Prostate gland (tissue), 2 donors: ENCODE measurements at regions not wholly inside any gene's neighbourhood (a gene's known extent, or its start where the extent isn't known, plus 50 kb on each side); places are given as distances from the start of the nearest gene placed in this dataset.
"Not testable (repeated sequence)": the region's sequence is repeated elsewhere in the genome, so short reads cannot be mapped to it uniquely, and the experiment has no call there.

ENCODE experiments used
- DNase-seq: peaks from one replicate; pipeline ENCODE4 v3.0.0-alpha.2; 2019; ENCODE audit warnings: low spot score
- H3K27ac ChIP-seq, 2 donors: fragments of 200-600 bp; sonication (generic); 2 replicates each; pipeline ENCODE4 v1.5.1; 2017 to 2019
- H3K27me3 ChIP-seq: fragments of 200-600 bp; sonication (generic); replicated peaks from 2 replicates; pipeline ENCODE4 v1.5.1; 2019; ENCODE audit not compliant: insufficient read depth
- H3K36me3 ChIP-seq, 2 donors: fragments of 200-600 bp; sonication (generic); 1 replicate in 1 of 2; 2 replicates in 1 of 2; pipeline versions ENCODE4 v1.5.1 to v1.8.1; 2017 to 2019
- H3K4me1 ChIP-seq: fragments of 200-600 bp; sonication (generic); replicated peaks from 2 replicates; pipeline ENCODE4 v1.5.1; 2019
- H3K4me3 ChIP-seq, 2 donors: fragments of 200-600 bp; sonication (generic); 2 replicates each; pipeline ENCODE4 v1.5.1; 2017 to 2019
- H3K9me3 ChIP-seq: fragments of 200-600 bp; sonication (generic); 2 replicates; pipeline ENCODE4 v1.5.1; 2017
- CTCF ChIP-seq, 4 experiments: fragments of 200-600 bp in 2 of 4; fragments of 450-650 bp in 2 of 4; sonication (generic) in 2 of 4; IDR thresholded peaks; 1 replicate in 3 of 4; 2 replicates in 1 of 4; pipeline ENCODE4 v1.5.1; 2016 to 2019; ENCODE audit warnings: antibody characterized with exemption in 4 of 4, mild to moderate bottlenecking in 2 of 4, moderate library complexity in 2 of 4
- POLR2A ChIP-seq: fragments of 450-650 bp; IDR thresholded peaks from one replicate; pipeline ENCODE4 v1.6.1; 2016; ENCODE audit warnings: antibody characterized with exemption, mild to moderate bottlenecking
- POLR2AphosphoS5 ChIP-seq: sonication (generic); formaldehyde crosslinking; IDR thresholded peaks from one replicate; pipeline ENCODE4 v1.6.1; 2017; ENCODE audit warnings: antibody characterized with exemption
- WGBS: methylation state at CpG from one replicate; pipeline ENCODE4 v1.1.5; 2018; 5-methylcytosine and 5-hydroxymethylcytosine counted together
- intact Hi-C: fragments of 100-400 bp; cut with DNase I; formaldehyde crosslinking; loops from one replicate; pipeline ENCODE4 v1.14.2; 2022

- Histone ChIP-seq H3K9me3 (no peaks in the 10 kb centered on the region), H3K27ac (no peak overlapping the region), H3K4me3 (no peak overlapping the region), H3K36me3 (no peaks in the 10 kb centered on the region), H3K4me1 (no peaks in the 10 kb centered on the region), H3K27me3 (no peaks in the 10 kb centered on the region)
- no peak for TF ChIP-seq POLR2A
- TF ChIP-seq CTCF (IDR thresholded peaks at IDR 0.05): no peak
- TF ChIP-seq POLR2AphosphoS5: no peak
- intact Hi-C loops: no loop called here
- 92% methylated on average over 9 of the region's 9 CpGs for WGBS
- no peak for DNase-seq
These were observed 97.9 kb upstream of the ADAMTS3 start for GRCh38 chr4:72666910-72667309.

- DNase-seq: no peak
- Histone ChIP-seq H3K4me3 (no peak overlapping the region), H3K27me3 (no peaks in the 10 kb centered on the region), H3K9me3 (no peaks in the 10 kb centered on the region), H3K4me1 (no peaks in the 10 kb centered on the region), H3K36me3 (no peaks in the 10 kb centered on the region), H3K27ac (no peak overlapping the region)
- intact Hi-C loops: no loop called here
- 67% methylated on average over 3 of the region's 3 CpGs for WGBS
- no peak for TF ChIP-seq POLR2A
- no peak for TF ChIP-seq POLR2AphosphoS5
- no peak for TF ChIP-seq CTCF (IDR thresholded peaks at IDR 0.05)
These were observed 96.3 kb upstream of the ADAMTS3 start for GRCh38 chr4:72665171-72665968.

- WGBS: 59% methylated on average over 4 of the region's 4 CpGs
- no peaks in the 10 kb centered on the region for H3K9me3 ChIP-seq
- no peaks in the 10 kb centered on the region for H3K36me3 ChIP-seq
- TF ChIP-seq CTCF (IDR thresholded peaks at IDR 0.05): no peak
- no peak for TF ChIP-seq POLR2AphosphoS5
- TF ChIP-seq POLR2A: no peak
- no peaks in the 10 kb centered on the region for H3K4me1 ChIP-seq
- no peak overlapping the region for H3K27ac ChIP-seq
- intact Hi-C loops: no loop called here
- no peaks in the 10 kb centered on the region for H3K27me3 ChIP-seq
- DNase-seq: no peak
- no peak overlapping the region for H3K4me3 ChIP-seq
These were observed 94.8 kb upstream of the ADAMTS3 start for GRCh38 chr4:72663828-72664227.

- no peaks in the 10 kb centered on the region for H3K27me3 ChIP-seq
- H3K9me3 ChIP-seq: no peaks in the 10 kb centered on the region
- H3K27ac ChIP-seq: no peak overlapping the region
- intact Hi-C loops: no loop called here
- no peak for DNase-seq
- TF ChIP-seq POLR2A (no peak), POLR2AphosphoS5 (no peak), CTCF (IDR thresholded peaks at IDR 0.05) (no peak)
- WGBS: 76% methylated on average over 1 of the region's 1 CpG
- H3K36me3 ChIP-seq: no peaks in the 10 kb centered on the region
- H3K4me3 ChIP-seq: no peak overlapping the region
- no peaks in the 10 kb centered on the region for H3K4me1 ChIP-seq
These were observed 92.8 kb upstream of the ADAMTS3 start for GRCh38 chr4:72661830-72662229.

GRCh38 chr4:72641611-72642010 lies 72.6 kb upstream of the ADAMTS3 start:
- Histone ChIP-seq H3K27ac (no peak overlapping the region), H3K4me3 (no peak overlapping the region), H3K9me3 (no peaks in the 10 kb centered on the region), H3K27me3 (no peaks in the 10 kb centered on the region), H3K4me1 (no peaks in the 10 kb centered on the region), H3K36me3 (no peaks in the 10 kb centered on the region)
- WGBS: 92% methylated on average over 2 of the region's 2 CpGs
- intact Hi-C loops: no loop called here
- no peak for TF ChIP-seq CTCF (IDR thresholded peaks at IDR 0.05)
- no peak for TF ChIP-seq POLR2AphosphoS5
- no peak for TF ChIP-seq POLR2A
- DNase-seq: no peak

- H3K4me1 ChIP-seq, H3K27me3 ChIP-seq, H3K9me3 ChIP-seq, H3K36me3 ChIP-seq, intact Hi-C loops, DNase-seq, H3K27ac ChIP-seq, H3K4me3 ChIP-seq: not testable (repeated sequence)
- 95% methylated on average over 10 of the region's 10 CpGs for WGBS
These were observed 67.8 kb upstream of the ADAMTS3 start for GRCh38 chr4:72636866-72637265.

GRCh38 chr4:72635931-72636330 lies 66.9 kb upstream of the ADAMTS3 start:
- DNase-seq, H3K4me3 ChIP-seq, H3K9me3 ChIP-seq, H3K27me3 ChIP-seq, H3K36me3 ChIP-seq, intact Hi-C loops, H3K27ac ChIP-seq, H3K4me1 ChIP-seq: not testable (repeated sequence)
- 90% methylated on average over 6 of the region's 6 CpGs for WGBS
